ENCODE measurements at regions not wholly inside any gene's neighbourhood (a gene's known extent, or its start where the extent isn't known, plus 50 kb on each side); places are given as distances from the start of the nearest gene placed in this dataset.
A peak's percentile ranks its signal among the peaks of the same experiment; 100 is the strongest.

GRCh38 chr6:113276601-113277000, 580.5 kb upstream of the MARCKS start:
- DNase-seq: no peak

- DNase-seq: no peak
These were observed 580.0 kb upstream of the MARCKS start for GRCh38 chr6:113277111-113277510.

GRCh38 chr6:113281014-113281413, 576.1 kb upstream of the MARCKS start:
- DNase-seq: no peak

GRCh38 chr6:113281431-113281830, 575.7 kb upstream of the MARCKS start:
- DNase-seq: no peak

- no peak for DNase-seq
These were observed 569.7 kb upstream of the MARCKS start for GRCh38 chr6:113287396-113287795.

GRCh38 chr6:113288409-113288808, 568.7 kb upstream of the MARCKS start:
- no peak for DNase-seq

- no peak for DNase-seq
These were observed 568.0 kb upstream of the MARCKS start for GRCh38 chr6:113289166-113289565.

GRCh38 chr6:113290684-113291083, 566.5 kb upstream of the MARCKS start:
- DNase-seq: no peak

GRCh38 chr6:113291751-113292445, 565.2 kb upstream of the MARCKS start:
- no peak for DNase-seq

GRCh38 chr6:113292646-113293422, 564.3 kb upstream of the MARCKS start:
- DNase-seq: no peak

- no peak for DNase-seq
These were observed 563.8 kb upstream of the MARCKS start for GRCh38 chr6:113293423-113293740.

- DNase-seq: no peak
These were observed 557.6 kb upstream of the MARCKS start for GRCh38 chr6:113299531-113299930.

- no peak for DNase-seq
These were observed 555.5 kb upstream of the MARCKS start for GRCh38 chr6:113301651-113302050.

GRCh38 chr6:113304116-113304515, 553.0 kb upstream of the MARCKS start:
- no peak for DNase-seq

- peak; percentile 45 for DNase-seq
These were observed 550.5 kb upstream of the MARCKS start for GRCh38 chr6:113306552-113307145.

- DNase-seq: no peak
These were observed 548.9 kb upstream of the MARCKS start for GRCh38 chr6:113308266-113308665.

GRCh38 chr6:113313841-113314240, 543.3 kb upstream of the MARCKS start:
- no peak for DNase-seq

- DNase-seq: no peak
These were observed 542.0 kb upstream of the MARCKS start for GRCh38 chr6:113315165-113315564.

- DNase-seq: no peak
These were observed 541.3 kb upstream of the MARCKS start for GRCh38 chr6:113315879-113316278.

- no peak for DNase-seq
These were observed 539.7 kb upstream of the MARCKS start for GRCh38 chr6:113317442-113317841.

- DNase-seq: no peak
These were observed 539.1 kb upstream of the MARCKS start for GRCh38 chr6:113317891-113318574.

- no peak for DNase-seq
These were observed 538.6 kb upstream of the MARCKS start for GRCh38 chr6:113318575-113318917.

- no peak for DNase-seq
These were observed 536.5 kb upstream of the MARCKS start for GRCh38 chr6:113320653-113321052.

- no peak for DNase-seq
These were observed 530.4 kb upstream of the MARCKS start for GRCh38 chr6:113326781-113327180.
